ENCODE measurements at regions not wholly inside any gene's neighbourhood (a gene's known extent, or its start where the extent isn't known, plus 50 kb on each side); places are given as distances from the start of the nearest gene placed in this dataset.

- BruUV-seq (replicated peaks): no TSS peak
- POLR2A ChIA-PET: no interaction called here
- H3K36me3 ChIP-seq (ENCODE audit: control insufficient read depth in 2 of 2, extremely low read depth in 1 of 2, insufficient read depth in 2 of 2, low read length in 2 of 2): no peaks in the 10 kb centered on the region
- no peaks in the 10 kb centered on the region for H3K4me1 ChIP-seq (ENCODE audit: control insufficient read depth, extremely low read depth, insufficient read depth, low read length)
- no peak overlapping the region for H3K9ac ChIP-seq (replicated peaks; ENCODE audit: extremely low read depth, insufficient read depth, low read length)
- DNase-seq (ENCODE audit: low read depth, low spot score) (no peak), FAIRE-seq (no peak)
- intact Hi-C loops (cut with micrococcal nuclease) (no loop called here), dilution Hi-C loops (cut with MboI; ENCODE audit: extremely low pct_ligation_motif_present, low sequenced_read_pairs) (no loop called here)
- H3K9me3 ChIP-seq (replicated peaks; ENCODE audit: control insufficient read depth, insufficient read depth, low read length): peaks cover 2% of the 10 kb centered on the region
- H3K4me2 ChIP-seq (ENCODE audit: insufficient read depth, low read length): no peak overlapping the region
- H2AFZ ChIP-seq (ENCODE audit: low read depth, low read length): no peak overlapping the region
- no peaks in the 10 kb centered on the region for H3K79me2 ChIP-seq (ENCODE audit: control insufficient read depth, insufficient read depth, low read length)
- no peaks in the 10 kb centered on the region for H3K9me1 ChIP-seq (replicated peaks; ENCODE audit: control insufficient read depth, extremely low read depth, insufficient read depth, low read length)
- H3K27me3 ChIP-seq (ENCODE audit: control insufficient read depth in 2 of 2, insufficient read depth in 2 of 2, low read length in 2 of 2): no peaks in the 10 kb centered on the region
- CTCF ChIA-PET: no interaction called here
- no peaks in the 10 kb centered on the region for H4K20me1 ChIP-seq (replicated peaks; ENCODE audit: control insufficient read depth, extremely low read depth, insufficient read depth, low read length)
- H3K27ac ChIP-seq (ENCODE audit: insufficient read depth, low read depth, low read length): no peak overlapping the region
- no peak for TF ChIP-seq MAX (IDR thresholded peaks at IDR 0.05; ENCODE audit: insufficient read depth, insufficient read length)
- TF ChIP-seq FOS (IDR thresholded peaks at IDR 0.05; ENCODE audit: borderline replicate concordance, insufficient read depth, low read length): no peak
- H3K4me3 ChIP-seq (replicated peaks in 1 of 3; ENCODE audit: insufficient read depth in 1 of 3, low read depth in 1 of 3, low read length in 3 of 3): no peak overlapping the region
Observed at GRCh38 chr2:239720361-239721360, 304.5 kb downstream of the NDUFA10 start.

DNA sequence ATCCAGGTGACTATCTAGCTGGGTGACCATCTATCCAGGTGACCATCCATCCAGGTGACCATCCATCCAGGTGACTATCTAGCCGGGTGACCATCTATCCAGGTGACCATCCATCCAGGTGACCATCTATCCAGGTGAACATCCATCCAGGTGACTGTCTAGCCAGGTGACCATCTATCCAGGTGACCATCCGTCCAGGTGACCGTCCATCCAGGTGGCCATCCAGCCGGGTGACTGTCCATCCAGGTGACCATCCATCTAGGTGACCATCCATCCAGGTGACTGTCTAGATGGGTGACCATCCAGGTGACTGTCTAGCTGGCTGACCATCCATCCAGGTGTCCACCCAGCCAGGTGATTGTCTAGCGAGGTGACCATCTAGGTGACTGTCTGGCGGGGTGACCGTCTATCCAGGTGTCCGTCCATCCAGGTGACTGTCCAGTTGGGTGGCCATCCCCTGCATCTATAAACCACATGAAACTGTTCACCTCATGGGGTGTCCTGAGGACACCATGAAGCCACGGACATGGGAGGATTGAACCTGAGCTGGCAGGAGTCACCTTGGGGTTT is 305.3 kb downstream of the NDUFA10 start:
- no peaks in the 10 kb centered on the region for H3K79me2 ChIP-seq (ENCODE audit: control insufficient read depth, insufficient read depth, low read length)
- TF ChIP-seq POLR2AphosphoS5 (IDR thresholded peaks at IDR 0.05; ENCODE audit: insufficient read depth, low read depth, low read length) (no peak), FOS (IDR thresholded peaks at IDR 0.05; ENCODE audit: borderline replicate concordance, insufficient read depth, low read length) (no peak), POLR2A (IDR thresholded peaks at IDR 0.05; ENCODE audit: low read depth, low read length) (no peak), GATA2 (IDR thresholded peaks at IDR 0.05; ENCODE audit: insufficient read depth, insufficient read length, low read depth, low read length) (no peak), JUN (IDR thresholded peaks at IDR 0.05; ENCODE audit: borderline replicate concordance, insufficient read depth, insufficient read length, low read depth) (no peak), EZH2 (IDR thresholded peaks at IDR 0.05; ENCODE audit: borderline replicate concordance, low read depth, low read length, severe bottlenecking) (no peak), MAX (IDR thresholded peaks at IDR 0.05; ENCODE audit: insufficient read depth, insufficient read length) (no peak), MYC (IDR thresholded peaks at IDR 0.05; ENCODE audit: low read depth, low read length) (no peak)
- TF ChIP-seq, protein P1, sequence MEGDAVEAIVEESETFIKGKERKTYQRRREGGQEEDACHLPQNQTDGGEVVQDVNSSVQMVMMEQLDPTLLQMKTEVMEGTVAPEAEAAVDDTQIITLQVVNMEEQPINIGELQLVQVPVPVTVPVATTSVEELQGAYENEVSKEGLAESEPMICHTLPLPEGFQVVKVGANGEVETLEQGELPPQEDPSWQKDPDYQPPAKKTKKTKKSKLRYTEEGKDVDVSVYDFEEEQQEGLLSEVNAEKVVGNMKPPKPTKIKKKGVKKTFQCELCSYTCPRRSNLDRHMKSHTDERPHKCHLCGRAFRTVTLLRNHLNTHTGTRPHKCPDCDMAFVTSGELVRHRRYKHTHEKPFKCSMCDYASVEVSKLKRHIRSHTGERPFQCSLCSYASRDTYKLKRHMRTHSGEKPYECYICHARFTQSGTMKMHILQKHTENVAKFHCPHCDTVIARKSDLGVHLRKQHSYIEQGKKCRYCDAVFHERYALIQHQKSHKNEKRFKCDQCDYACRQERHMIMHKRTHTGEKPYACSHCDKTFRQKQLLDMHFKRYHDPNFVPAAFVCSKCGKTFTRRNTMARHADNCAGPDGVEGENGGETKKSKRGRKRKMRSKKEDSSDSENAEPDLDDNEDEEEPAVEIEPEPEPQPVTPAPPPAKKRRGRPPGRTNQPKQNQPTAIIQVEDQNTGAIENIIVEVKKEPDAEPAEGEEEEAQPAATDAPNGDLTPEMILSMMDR (IDR thresholded peaks at IDR 0.05; ENCODE audit: extremely low read depth in 1 of 2, insufficient read depth in 1 of 2, low read depth in 1 of 2, low read length in 2 of 2): no peak
- H3K4me1 ChIP-seq (ENCODE audit: control insufficient read depth, extremely low read depth, insufficient read depth, low read length): no peaks in the 10 kb centered on the region
- no peak overlapping the region for H3K4me3 ChIP-seq (replicated peaks in 1 of 3; ENCODE audit: insufficient read depth in 1 of 3, low read depth in 1 of 3, low read length in 3 of 3)
- H3K4me2 ChIP-seq (ENCODE audit: insufficient read depth, low read length): no peak overlapping the region
- no peak overlapping the region for H2AFZ ChIP-seq (ENCODE audit: low read depth, low read length)
- no peak overlapping the region for H3K9ac ChIP-seq (replicated peaks; ENCODE audit: extremely low read depth, insufficient read depth, low read length)
- H3K9me1 ChIP-seq (replicated peaks; ENCODE audit: control insufficient read depth, extremely low read depth, insufficient read depth, low read length): no peaks in the 10 kb centered on the region
- DNase-seq (ENCODE audit: low read depth, low spot score): no peak
- intact Hi-C loops (cut with micrococcal nuclease): no loop called here
- ChIA-PET POLR2A (no interaction called here), CTCF (no interaction called here)
- H4K20me1 ChIP-seq (replicated peaks; ENCODE audit: control insufficient read depth, extremely low read depth, insufficient read depth, low read length): no peaks in the 10 kb centered on the region
- H3K27me3 ChIP-seq (ENCODE audit: control insufficient read depth in 2 of 2, insufficient read depth in 2 of 2, low read length in 2 of 2): no peaks in the 10 kb centered on the region
- BruUV-seq (replicated peaks): no TSS peak
- H3K9me3 ChIP-seq (replicated peaks; ENCODE audit: control insufficient read depth, insufficient read depth, low read length): peaks cover 2% of the 10 kb centered on the region
- H3K36me3 ChIP-seq (ENCODE audit: control insufficient read depth in 2 of 2, extremely low read depth in 1 of 2, insufficient read depth in 2 of 2, low read length in 2 of 2): no peaks in the 10 kb centered on the region
- H3K27ac ChIP-seq (ENCODE audit: insufficient read depth, low read depth, low read length): no peak overlapping the region
- no peak for FAIRE-seq
- dilution Hi-C loops (cut with MboI; ENCODE audit: extremely low pct_ligation_motif_present, low sequenced_read_pairs): no loop called here
